Common myeloid progenitor, CD34-positive (primary cell): ENCODE measurements at regions not wholly inside any gene's neighbourhood (a gene's known extent, or its start where the extent isn't known, plus 50 kb on each side); places are given as distances from the start of the nearest gene placed in this dataset.
"Not testable (repeated sequence)": the region's sequence is repeated elsewhere in the genome, so short reads cannot be mapped to it uniquely, and the experiment has no call there.

Experiments
- CTCF ChIA-PET: fragments of 350-600 bp; sonication (Branson Sonifier 250); formaldehyde crosslinking; loops from one replicate; lab custom pipeline; 2021; ENCODE audit warnings: antibody characterized with exemption; lab: Charles Lee
- POLR2A ChIA-PET: fragments of 350-600 bp; sonication (Branson Sonifier 250); formaldehyde crosslinking; loops from one replicate; lab custom pipeline; 2021; ENCODE audit warnings: antibody characterized with exemption; lab: Charles Lee
- DNase-seq, 3 donors: peaks; one replicate each; pipeline versions ENCODE4 v3.0.0 to v3.0.0-alpha.2; 2013
- H3K27ac ChIP-seq, 2 experiments: 1 replicate in 1 of 2; 2 replicates in 1 of 2; pipeline ENCODE4 v1.7.0; 2013; ENCODE audit warnings: inconsistent platforms in 2 of 2, low read length in 2 of 2, mild to moderate bottlenecking in 2 of 2, low read depth in 1 of 2, moderate library complexity in 1 of 2; ENCODE audit not compliant: severe bottlenecking in 2 of 2, insufficient read depth in 1 of 2, poor library complexity in 1 of 2
- H3K27me3 ChIP-seq, 5 experiments: replicated peaks in 2 of 5; 1 replicate in 3 of 5; 2 replicates in 2 of 5; pipeline versions ENCODE4 v1.6.1 to v1.7.0; 2013; ENCODE audit warnings: low read length in 4 of 5, mild to moderate bottlenecking in 2 of 5, moderate library complexity in 2 of 5, inconsistent platforms in 1 of 5; ENCODE audit not compliant: insufficient read depth in 5 of 5, control insufficient read depth in 4 of 5
- H3K36me3 ChIP-seq, 4 experiments: 1 replicate in 2 of 4; 2 replicates in 2 of 4; pipeline versions ENCODE4 v1.6.1 to v1.7.0; 2013; ENCODE audit warnings: low read length in 3 of 4, control low read depth in 1 of 4, mild to moderate bottlenecking in 1 of 4; ENCODE audit not compliant: control insufficient read depth in 4 of 4, insufficient read depth in 4 of 4
- H3K4me1 ChIP-seq, 4 experiments: 1 replicate in 3 of 4; 2 replicates in 1 of 4; pipeline versions ENCODE4 v1.6.1 to v1.7.1; 2013; ENCODE audit warnings: low read length in 3 of 4, mild to moderate bottlenecking in 3 of 4, control low read depth in 1 of 4, inconsistent platforms in 1 of 4, moderate library complexity in 1 of 4; ENCODE audit not compliant: control insufficient read depth in 4 of 4, insufficient read depth in 4 of 4; ENCODE audit errors: control extremely low read depth in 1 of 4
- H3K4me3 ChIP-seq, 7 experiments: 1 replicate in 4 of 7; 2 replicates in 3 of 7; pipeline versions ENCODE4 v1.5.1 to v1.7.0; 2013; ENCODE audit warnings: mild to moderate bottlenecking in 7 of 7, low read length in 6 of 7, moderate library complexity in 6 of 7, inconsistent platforms in 2 of 7, low read depth in 2 of 7, control low read depth in 1 of 7; ENCODE audit not compliant: insufficient read depth in 4 of 7, control insufficient read depth in 1 of 7; ENCODE audit errors: extremely low read depth in 1 of 7
- H3K9me3 ChIP-seq, 5 experiments: 1 replicate in 4 of 5; 2 replicates in 1 of 5; pipeline versions ENCODE4 v1.6.1 to v1.7.1; 2013; ENCODE audit warnings: low read length in 4 of 5, mild to moderate bottlenecking in 2 of 5, inconsistent platforms in 1 of 5, low read depth in 1 of 5, moderate library complexity in 1 of 5; ENCODE audit not compliant: control insufficient read depth in 4 of 5, insufficient read depth in 2 of 5; ENCODE audit errors: control extremely low read depth in 1 of 5
- WGBS: methylation state at CpG from one replicate; pipeline ENCODE4 v1.1.5; 2013; ENCODE audit not compliant: insufficient coverage; 5-methylcytosine and 5-hydroxymethylcytosine counted together

DNA sequence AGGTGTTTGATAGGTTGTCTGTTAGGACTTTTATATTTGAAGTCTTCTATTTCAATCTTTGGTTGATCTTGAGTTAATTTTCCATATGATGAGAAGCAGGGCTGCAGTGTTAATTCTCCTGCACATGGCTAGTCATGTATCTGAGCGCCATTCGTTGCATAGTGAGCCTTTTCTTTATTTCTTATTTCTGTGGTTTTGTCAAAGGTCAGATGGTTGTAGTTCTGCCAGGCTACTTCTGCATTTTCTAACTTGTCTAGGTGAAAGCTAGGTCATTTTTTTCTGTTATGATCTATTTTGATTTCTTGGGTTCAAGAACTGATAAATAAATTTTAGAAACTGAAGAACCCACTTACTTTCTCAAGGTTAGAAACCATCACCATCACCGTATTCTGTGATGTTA is 56.7 kb downstream of the CCDC74A start:
- H3K27me3 ChIP-seq = peaks cover 0 to 10% (median 0%) of the 10 kb centered on the region in 5 experiments
- ChIA-PET CTCF (no interaction called here), POLR2A (no interaction called here)
- 26% methylated on average over 2 of the region's 3 CpGs for WGBS
- no peak overlapping the region for H3K27ac ChIP-seq
- no peaks in the 10 kb centered on the region for H3K4me1 ChIP-seq
- no peak overlapping the region for H3K4me3 ChIP-seq
- no peaks in the 10 kb centered on the region for H3K9me3 ChIP-seq
- no peaks in the 10 kb centered on the region for H3K36me3 ChIP-seq
- DNase-seq = no peak

DNA sequence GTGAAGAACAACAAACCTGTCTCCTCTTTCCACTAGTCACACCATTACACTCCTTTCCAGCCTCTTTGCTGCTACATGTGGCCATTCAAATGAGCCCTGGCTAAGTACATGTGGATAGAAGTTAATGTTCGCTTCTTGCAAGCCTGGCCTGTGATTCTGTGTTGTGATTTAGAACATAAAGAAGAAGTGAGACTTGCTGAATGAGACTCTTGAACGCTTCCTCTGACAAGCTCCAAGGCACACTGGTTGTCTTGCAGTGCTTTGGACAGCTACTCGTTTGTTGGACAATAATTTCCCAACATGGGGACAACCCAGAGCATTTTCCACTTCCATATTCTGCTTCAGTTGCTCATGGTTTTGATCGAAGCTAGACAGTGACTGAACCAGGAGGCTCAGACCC is 57.3 kb downstream of the CCDC74A start:
- CTCF ChIA-PET = no interaction called here
- Histone ChIP-seq H3K9me3 (no peaks in the 10 kb centered on the region), H3K4me3 (no peak overlapping the region), H3K27ac (no peak overlapping the region), H3K36me3 (no peaks in the 10 kb centered on the region), H3K27me3 (peaks cover 0 to 10% (median 0%) of the 10 kb centered on the region in 5 experiments), H3K4me1 (no peaks in the 10 kb centered on the region)
- no peak for DNase-seq
- POLR2A ChIA-PET = no interaction called here
- 95% methylated on average over 3 of the region's 4 CpGs for WGBS

DNA sequence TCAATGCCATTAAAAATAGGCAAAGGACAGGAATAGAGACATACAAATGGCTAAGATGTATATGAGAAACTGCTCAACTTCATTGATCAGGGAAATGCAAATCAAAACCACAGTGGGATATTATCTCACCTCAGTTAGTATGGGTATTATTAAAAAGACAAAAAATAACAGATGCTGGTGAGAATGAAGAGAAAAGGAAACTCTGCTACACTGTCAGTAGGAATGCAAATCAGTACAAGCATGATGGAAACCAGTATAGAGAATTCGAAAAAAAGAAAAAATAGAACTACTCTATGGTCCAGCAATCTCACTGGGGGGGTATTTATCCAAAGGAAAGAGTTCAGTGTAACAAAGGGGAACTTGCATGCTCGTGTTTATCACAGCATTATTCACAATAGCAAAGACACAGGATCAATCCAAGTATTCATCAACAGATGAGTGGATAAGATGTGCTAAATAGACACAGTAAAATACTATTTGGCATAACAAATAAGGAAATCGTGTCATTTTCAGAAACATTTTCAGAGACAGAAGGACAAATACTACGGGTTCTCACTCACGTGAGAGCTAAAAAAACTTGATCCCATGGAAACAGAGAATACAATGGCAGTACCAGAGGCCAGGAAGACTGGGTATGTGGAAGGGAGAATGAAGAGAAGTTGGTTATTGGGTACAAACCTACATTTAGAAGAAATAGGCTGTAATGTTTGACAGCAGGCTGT is 60.6 kb downstream of the CCDC74A start:
- Histone ChIP-seq H3K27me3 (peaks cover 0 to 2% (median 0%) of the 10 kb centered on the region in 5 experiments), H3K4me3 (no peak overlapping the region), H3K4me1 (no peaks in the 10 kb centered on the region), H3K36me3 (no peaks in the 10 kb centered on the region), H3K9me3 (no peaks in the 10 kb centered on the region), H3K27ac (no peak overlapping the region)
- ChIA-PET POLR2A (no interaction called here), CTCF (no interaction called here)
- DNase-seq = no peak
- 95% methylated on average over 4 of the region's 5 CpGs for WGBS

DNA sequence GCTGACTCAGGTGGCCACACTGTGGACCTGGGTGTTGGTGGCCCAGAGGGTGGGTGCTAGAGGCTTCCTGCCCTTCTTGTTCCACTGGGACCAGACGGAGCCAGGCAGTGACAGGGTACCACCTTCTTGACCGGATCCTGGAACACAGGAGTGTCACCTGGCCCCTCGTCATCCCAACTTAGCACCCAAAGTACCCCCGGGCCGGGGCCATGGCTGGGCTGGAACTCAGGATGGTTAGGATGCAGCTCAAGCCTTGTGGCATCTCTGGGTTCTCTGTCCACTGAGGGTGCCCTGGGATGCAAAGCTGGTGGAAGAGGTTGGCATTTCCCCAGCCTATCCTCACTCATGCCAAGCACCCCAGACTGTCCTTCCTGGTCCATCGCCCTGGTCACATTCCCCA is 61.4 kb downstream of the CCDC74A start:
- H3K9me3 ChIP-seq, H3K36me3 ChIP-seq, H3K4me1 ChIP-seq, DNase-seq, CTCF ChIA-PET, H3K27me3 ChIP-seq, H3K27ac ChIP-seq, H3K4me3 ChIP-seq, POLR2A ChIA-PET: not testable (repeated sequence)
- 92% methylated on average over 6 of the region's 6 CpGs for WGBS

DNA sequence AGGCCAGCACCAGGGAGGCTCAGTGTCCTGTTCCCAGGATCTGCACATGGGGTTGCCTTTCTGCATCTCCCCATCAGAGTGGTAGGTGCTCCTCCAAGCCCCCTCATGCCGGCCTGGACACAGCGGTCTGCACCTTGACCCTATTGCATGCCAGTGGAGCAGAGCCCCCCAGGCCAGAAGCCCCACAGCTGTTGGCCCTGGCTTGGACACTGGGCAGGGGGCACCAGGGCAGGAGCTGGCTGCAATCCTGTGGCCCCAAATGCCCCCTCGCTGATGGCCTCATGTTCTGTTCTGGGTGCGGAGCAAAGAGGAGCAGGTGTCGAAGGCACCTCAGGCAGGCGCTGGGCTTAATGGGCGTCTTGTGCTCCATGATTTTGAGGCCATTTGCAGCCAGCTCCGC is 62.7 kb downstream of the CCDC74A start:
- POLR2A ChIA-PET = no interaction called here
- H3K4me1 ChIP-seq = no peaks in the 10 kb centered on the region
- H3K9me3 ChIP-seq = no peaks in the 10 kb centered on the region
- no peak for DNase-seq
- peaks cover 0 to 4% (median 0%) of the 10 kb centered on the region in 5 experiments for H3K27me3 ChIP-seq
- no peak overlapping the region for H3K4me3 ChIP-seq
- CTCF ChIA-PET = no interaction called here
- whole genome bisulfite sequencing = 95% methylated on average over 8 of the region's 8 CpGs
- no peaks in the 10 kb centered on the region for H3K36me3 ChIP-seq
- no peak overlapping the region for H3K27ac ChIP-seq

DNA sequence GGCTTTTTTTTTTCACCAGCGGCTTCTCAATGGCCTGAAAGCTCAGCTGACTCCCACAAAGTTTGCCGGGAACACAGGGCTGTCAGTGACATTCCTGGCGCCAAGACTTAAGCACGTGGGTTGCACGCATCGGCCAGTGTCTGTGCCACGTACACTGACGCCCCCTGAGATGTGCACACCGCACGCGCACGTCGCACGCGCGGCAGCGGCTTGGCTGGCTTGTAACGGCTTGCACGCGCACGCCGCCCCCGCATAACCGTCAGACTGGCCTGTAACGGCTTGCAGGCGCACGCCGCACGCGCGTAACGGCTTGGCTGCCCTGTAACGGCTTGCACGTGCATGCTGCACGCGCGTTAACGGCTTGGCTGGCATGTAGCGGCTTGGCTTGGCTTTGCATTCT is 63.2 kb downstream of the CCDC74A start:
- Histone ChIP-seq H3K36me3 (no peaks in the 10 kb centered on the region), H3K4me3 (no peak overlapping the region), H3K4me1 (no peaks in the 10 kb centered on the region), H3K9me3 (no peaks in the 10 kb centered on the region), H3K27me3 (peaks cover 0 to 4% (median 0%) of the 10 kb centered on the region in 5 experiments), H3K27ac (no peak overlapping the region)
- 89% methylated on average over 38 of the region's 39 CpGs for WGBS
- ChIA-PET POLR2A (no interaction called here), CTCF (no interaction called here)
- no peak for DNase-seq

DNA sequence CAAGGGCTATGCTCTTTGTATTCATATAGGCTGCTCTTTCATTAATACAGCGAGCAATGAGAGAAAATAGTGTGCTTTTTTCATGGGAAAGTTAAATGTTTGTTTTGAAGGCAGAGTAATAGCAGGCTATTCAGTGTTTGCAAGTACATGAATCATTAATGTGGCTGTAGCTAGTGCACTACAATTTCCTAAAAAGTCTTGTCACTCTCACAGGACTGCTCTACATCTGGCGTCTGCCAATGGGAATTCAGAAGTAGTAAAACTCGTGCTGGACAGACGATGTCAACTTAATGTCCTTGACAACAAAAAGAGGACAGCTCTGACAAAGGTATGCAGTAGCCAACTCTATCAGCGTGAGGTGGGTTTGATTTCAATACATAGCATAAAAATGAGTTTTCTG is 68.9 kb downstream of the CCDC74A start:
- H3K27ac ChIP-seq, H3K9me3 ChIP-seq, H3K4me3 ChIP-seq, CTCF ChIA-PET, H3K4me1 ChIP-seq, H3K36me3 ChIP-seq, POLR2A ChIA-PET, DNase-seq, H3K27me3 ChIP-seq: not testable (repeated sequence)
- WGBS = no CpG with 5 or more reads among the region's 5 CpGs
